ENCODE measurements at regions not wholly inside any gene's neighbourhood (a gene's known extent, or its start where the extent isn't known, plus 50 kb on each side); places are given as distances from the start of the nearest gene placed in this dataset.

DNA sequence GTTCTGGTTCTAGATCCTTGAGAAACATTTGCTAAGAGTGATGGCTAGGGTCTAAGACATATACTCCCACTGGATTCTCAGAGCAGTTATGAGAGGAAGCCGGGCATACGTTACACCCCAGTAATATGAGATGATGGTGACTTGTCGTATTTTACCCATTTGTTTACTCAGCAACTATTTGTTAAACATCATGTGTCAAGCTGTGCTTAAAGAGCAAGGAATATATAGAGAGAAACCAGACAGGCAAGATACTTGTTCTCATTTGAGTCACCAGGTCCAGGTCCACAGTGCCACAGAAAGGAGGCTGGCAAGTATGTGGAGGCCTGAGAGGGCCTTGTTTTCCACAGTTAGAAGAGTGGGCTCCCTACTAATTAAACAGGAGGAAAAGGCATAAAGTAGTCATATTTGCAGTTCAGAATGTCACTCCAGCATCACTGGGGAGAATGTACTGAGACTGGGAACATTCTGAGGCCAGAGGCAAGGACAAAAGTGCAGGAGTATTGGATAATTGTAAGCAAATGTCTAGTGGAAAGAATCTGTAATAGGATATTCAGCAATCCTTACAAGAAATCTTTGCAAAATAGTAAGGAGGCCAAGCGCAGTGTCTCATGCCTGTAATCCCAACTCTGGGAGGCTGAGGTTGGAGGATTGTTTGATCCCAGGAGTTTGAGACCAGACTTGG, 142.2 kb downstream of the IRS2 start:
- H3K4me3 Mint-ChIP-seq: no peak overlapping the region
- H3K4me1 Mint-ChIP-seq: peaks cover 0 to 2% (median 2%) of the 10 kb centered on the region in 3 donors
- no peaks in the 10 kb centered on the region for H3K27me3 Mint-ChIP-seq
- no peak overlapping the region for H3K27ac Mint-ChIP-seq
- H3K36me3 Mint-ChIP-seq: peaks cover 1% of the 10 kb centered on the region
- peaks cover 3 to 23% (median 9%) of the 10 kb centered on the region in 3 donors for H3K9me3 Mint-ChIP-seq

DNA sequence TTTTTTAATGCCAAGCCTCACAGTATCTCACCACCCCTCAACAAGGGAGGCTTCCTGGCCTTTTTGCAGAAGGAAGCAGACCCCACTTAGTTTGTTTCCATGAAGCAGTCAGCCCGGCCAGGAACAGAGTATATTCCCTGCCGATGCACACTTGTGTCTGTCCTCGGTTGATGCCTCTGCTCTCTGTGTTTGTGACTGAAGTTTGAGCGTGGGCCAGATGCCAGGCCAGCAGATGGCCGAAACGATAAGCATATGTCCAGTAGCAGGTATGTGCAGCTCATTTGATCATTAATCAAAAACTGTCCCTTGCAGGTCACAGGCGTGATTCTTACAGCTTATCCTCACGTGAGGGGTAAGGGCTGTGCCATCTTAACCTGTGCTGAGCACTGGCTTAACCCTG, 144.0 kb downstream of the IRS2 start:
- Mint-ChIP-seq H3K36me3 (no peaks in the 10 kb centered on the region), H3K4me1 (peaks cover 0 to 2% (median 2%) of the 10 kb centered on the region in 3 donors), H3K27ac (no peak overlapping the region), H3K9me3 (peaks cover 3 to 27% (median 16%) of the 10 kb centered on the region in 3 donors), H3K27me3 (no peaks in the 10 kb centered on the region), H3K4me3 (no peak overlapping the region)

DNA sequence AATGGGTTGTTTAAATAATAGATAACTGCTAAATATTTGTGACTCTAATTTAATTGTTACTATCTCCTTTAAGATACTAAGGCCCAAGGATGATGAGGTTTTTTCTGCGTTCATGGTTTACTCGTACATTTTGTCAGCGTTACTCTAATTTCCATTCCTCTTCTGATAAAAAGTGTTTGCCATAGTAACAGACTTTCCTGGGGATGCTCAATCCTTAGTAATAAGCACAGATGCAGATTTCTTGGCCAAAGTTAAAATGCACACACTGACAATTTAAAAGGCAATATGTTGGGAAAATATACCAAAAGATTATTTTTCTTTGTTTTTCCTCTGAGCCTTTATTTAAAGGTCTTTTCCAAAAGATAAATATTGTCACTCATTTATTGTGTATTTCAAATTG, 149.6 kb downstream of the IRS2 start:
- peaks cover 1 to 30% (median 15%) of the 10 kb centered on the region in 3 donors for H3K9me3 Mint-ChIP-seq
- H3K27me3 Mint-ChIP-seq: no peaks in the 10 kb centered on the region
- no peaks in the 10 kb centered on the region for H3K36me3 Mint-ChIP-seq
- H3K4me3 Mint-ChIP-seq: no peak overlapping the region
- H3K4me1 Mint-ChIP-seq: peaks cover 0 to 1% (median 0%) of the 10 kb centered on the region in 3 donors
- no peak overlapping the region for H3K27ac Mint-ChIP-seq

DNA sequence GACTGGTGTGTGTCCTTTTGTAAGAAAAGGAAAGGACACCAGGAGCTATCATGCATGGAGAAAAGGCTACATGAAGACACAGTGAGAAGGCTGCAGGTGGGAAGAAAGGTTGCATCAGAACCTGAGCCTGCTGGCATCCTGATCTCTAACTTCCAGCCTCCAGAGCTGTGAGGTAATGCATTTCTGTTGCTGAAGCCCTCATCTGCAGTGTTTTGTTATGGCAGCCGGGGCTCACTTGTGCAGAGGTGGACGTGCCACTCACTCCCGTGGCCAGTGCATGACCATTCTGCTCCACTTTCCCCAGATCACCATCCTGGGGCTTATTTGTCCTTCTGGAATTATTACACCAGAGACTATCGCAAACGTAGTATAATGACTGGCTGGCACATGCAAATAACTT, 155.3 kb downstream of the IRS2 start:
- Mint-ChIP-seq H3K27ac (peak overlapping the region in 1 of 3 donors; percentile 69), H3K4me3 (no peak overlapping the region), H3K9me3 (peaks cover 0 to 16% (median 2%) of the 10 kb centered on the region in 3 donors), H3K36me3 (no peaks in the 10 kb centered on the region), H3K27me3 (no peaks in the 10 kb centered on the region), H3K4me1 (peaks cover 0 to 1% (median 0%) of the 10 kb centered on the region in 3 donors)

DNA sequence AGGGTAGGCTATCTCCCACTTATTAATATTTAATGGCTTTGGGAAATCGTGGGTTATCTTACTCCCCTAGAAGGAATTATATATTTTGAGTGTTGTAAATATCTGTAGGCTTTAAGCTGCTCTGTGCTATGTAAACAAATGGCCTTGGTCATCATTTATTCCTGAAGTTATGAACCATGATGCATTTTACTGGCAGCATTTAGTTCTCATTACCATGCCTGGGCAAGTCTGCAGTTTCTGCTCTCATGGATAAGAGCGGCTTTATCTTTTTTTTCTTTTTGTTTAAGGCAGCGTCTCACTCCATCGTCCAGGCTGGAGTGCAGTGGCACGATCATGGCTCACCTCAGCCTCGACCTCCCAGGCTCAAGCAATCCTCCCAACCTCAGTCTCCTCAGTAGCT, 156.1 kb downstream of the IRS2 start:
- no peak overlapping the region for H3K27ac Mint-ChIP-seq
- no peaks in the 10 kb centered on the region for H3K36me3 Mint-ChIP-seq
- no peak overlapping the region for H3K4me3 Mint-ChIP-seq
- H3K9me3 Mint-ChIP-seq: peaks cover 0 to 13% (median 2%) of the 10 kb centered on the region in 3 donors
- no peaks in the 10 kb centered on the region for H3K27me3 Mint-ChIP-seq
- H3K4me1 Mint-ChIP-seq: peaks cover 0 to 1% (median 0%) of the 10 kb centered on the region in 3 donors

DNA sequence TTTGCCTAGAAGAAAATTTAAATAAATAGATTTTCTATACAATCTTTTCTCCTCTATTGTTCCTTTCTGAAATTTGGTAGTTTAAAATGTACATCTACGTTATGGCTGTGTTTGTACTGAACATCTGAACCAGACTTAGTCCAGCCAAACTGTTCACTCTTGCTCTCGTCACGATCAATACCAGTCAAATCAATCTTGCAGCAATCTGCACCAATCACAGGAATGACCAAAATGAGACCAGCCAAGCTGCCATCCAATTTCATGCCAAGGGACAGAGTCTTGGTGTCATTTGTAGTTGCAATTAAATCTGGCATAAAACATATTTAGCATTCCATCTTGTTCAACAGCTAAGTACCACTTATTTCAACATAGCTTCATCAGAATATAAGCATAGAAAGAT, 156.6 kb downstream of the IRS2 start:
- Mint-ChIP-seq H3K4me3 (no peak overlapping the region), H3K36me3 (no peaks in the 10 kb centered on the region), H3K27ac (no peak overlapping the region), H3K9me3 (peaks cover 0 to 9% (median 2%) of the 10 kb centered on the region in 3 donors), H3K4me1 (no peaks in the 10 kb centered on the region), H3K27me3 (no peaks in the 10 kb centered on the region)

DNA sequence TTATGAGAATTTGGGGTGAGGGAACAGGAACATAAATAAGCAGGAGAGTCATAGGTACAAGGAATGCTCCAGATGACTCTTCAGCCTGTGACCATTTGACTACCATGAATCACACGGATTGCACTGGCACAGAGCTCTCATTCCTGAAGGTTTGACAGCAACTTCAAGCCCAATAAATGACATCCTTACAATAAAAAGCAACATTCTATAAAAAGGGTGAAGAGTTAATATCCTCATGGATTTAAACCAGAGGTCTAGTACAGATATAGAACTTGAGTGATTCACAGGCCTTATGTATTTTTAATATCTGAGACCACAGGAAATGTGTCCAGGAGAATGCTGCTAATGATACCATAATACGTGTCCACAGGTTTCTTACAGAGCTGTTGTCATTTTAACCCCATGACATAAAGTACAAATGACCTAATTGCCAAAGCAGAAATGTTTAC, 158.1 kb downstream of the IRS2 start:
- Mint-ChIP-seq H3K4me3 (no peak overlapping the region), H3K27ac (no peak overlapping the region), H3K4me1 (no peaks in the 10 kb centered on the region), H3K27me3 (no peaks in the 10 kb centered on the region), H3K36me3 (no peaks in the 10 kb centered on the region), H3K9me3 (peaks cover 0 to 9% (median 2%) of the 10 kb centered on the region in 3 donors)

DNA sequence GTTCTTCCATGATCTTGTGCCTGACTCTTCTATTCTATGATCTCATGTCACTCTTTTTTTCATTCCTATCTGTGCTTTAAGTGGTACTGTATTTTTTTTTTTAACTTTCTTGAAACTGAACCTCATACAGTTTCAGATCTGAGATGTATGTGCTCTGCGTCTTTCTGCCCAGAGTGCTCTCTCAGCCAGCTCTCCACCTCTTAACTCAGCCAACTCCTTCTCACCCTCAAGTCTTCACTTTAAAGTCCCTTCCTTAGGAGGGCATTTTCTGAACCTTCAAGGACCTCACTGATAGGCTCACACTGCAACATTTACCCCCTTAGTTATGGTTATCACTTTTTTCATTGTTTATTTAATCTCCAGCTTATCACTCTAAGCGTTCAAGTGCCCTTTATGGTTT, 158.7 kb downstream of the IRS2 start:
- no peaks in the 10 kb centered on the region for H3K4me1 Mint-ChIP-seq
- peaks cover 0 to 4% (median 0%) of the 10 kb centered on the region in 3 donors for H3K9me3 Mint-ChIP-seq
- no peak overlapping the region for H3K27ac Mint-ChIP-seq

DNA sequence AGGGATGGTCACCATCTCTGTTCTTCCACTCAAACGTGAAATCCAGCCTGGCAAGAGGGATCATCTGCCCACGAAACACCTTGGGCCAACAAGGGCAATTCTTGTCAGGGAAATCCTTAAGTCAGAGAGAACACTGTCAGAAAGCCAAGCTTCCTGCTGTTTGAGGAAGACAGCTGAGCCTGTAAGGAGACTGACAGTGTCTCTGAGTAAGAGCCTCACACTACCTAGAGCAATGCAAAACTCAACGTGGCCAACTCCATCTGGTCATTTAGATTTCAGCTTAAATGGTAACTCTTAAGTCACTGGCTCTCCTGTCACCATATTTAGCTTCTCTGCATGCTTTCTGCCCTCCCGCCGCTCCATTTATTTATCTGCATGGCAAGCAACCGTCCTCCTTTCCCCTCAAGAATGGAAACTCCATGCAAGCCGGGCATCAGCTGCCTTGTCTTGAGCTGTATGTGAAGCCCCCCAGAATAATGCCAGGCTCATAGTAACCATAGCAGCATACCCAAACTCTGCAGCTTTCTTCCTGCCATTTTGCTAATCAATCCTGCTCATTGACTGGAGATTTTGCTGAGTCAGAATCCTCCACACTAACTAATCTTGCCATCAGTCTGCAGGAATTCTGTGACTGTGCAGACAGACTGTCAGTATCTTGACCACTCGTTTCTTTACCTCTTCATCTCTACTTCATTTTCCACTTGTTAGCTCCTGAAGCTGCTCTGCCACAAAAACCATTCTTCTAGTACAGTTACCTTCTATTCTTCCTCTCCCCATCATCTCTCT, 159.8 kb downstream of the IRS2 start:
- Mint-ChIP-seq H3K36me3 (no peaks in the 10 kb centered on the region), H3K4me3 (no peak overlapping the region), H3K27ac (no peak overlapping the region), H3K4me1 (no peaks in the 10 kb centered on the region), H3K27me3 (no peaks in the 10 kb centered on the region), H3K9me3 (peaks cover 0 to 4% (median 0%) of the 10 kb centered on the region in 3 donors)

More for the DNA sequence above, 158.7 kb downstream of the IRS2 start:
- Mint-ChIP-seq H3K4me3 (no peak overlapping the region), H3K27me3 (no peaks in the 10 kb centered on the region), H3K36me3 (no peaks in the 10 kb centered on the region)

DNA sequence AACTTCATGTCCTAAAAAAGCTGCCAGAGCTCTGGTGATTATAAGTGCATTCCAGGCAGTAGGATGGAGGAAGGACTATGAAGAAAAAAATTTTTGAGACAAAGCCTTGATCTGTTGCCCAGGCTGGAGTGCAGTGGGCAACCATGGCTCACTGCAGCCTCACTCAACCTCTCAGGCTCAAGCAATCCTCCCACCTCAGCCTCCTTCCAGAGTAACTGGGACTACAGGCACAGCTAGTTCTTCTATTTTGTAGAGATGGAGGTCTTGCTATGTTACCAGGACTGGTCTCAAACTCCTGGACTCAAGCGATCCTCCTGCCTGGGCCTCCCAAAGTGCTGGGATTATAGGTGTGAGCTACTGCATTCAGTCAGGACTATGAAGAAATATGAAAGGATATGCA, 161.2 kb downstream of the IRS2 start:
- no peaks in the 10 kb centered on the region for H3K27me3 Mint-ChIP-seq
- no peak overlapping the region for H3K4me3 Mint-ChIP-seq
- no peaks in the 10 kb centered on the region for H3K4me1 Mint-ChIP-seq
- H3K36me3 Mint-ChIP-seq: no peaks in the 10 kb centered on the region
- peaks cover 0 to 4% (median 0%) of the 10 kb centered on the region in 3 donors for H3K9me3 Mint-ChIP-seq
- no peak overlapping the region for H3K27ac Mint-ChIP-seq

DNA sequence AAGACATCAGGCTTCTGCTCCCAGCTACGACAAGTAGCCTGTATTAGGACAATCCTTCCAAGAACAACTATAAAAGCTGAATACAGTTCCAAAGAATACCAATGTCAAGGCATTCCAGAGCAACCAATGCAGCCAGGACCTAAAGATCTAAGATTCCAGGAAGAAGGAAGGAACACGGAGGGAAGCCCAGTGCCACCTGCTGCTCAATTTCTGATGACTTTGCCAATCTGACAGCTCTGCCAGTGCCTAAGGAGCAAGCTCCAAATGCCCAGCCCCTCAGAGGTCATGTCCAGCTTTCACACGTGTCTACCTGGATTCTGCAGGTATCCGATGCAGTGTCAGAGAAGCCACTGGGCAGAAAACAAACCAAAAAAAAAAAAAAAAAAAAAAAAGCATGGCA, 164.4 kb downstream of the IRS2 start:
- H3K36me3 Mint-ChIP-seq: no peaks in the 10 kb centered on the region
- no peaks in the 10 kb centered on the region for H3K27me3 Mint-ChIP-seq
- H3K4me3 Mint-ChIP-seq: no peak overlapping the region
- H3K27ac Mint-ChIP-seq: no peak overlapping the region
- H3K4me1 Mint-ChIP-seq: no peaks in the 10 kb centered on the region
- H3K9me3 Mint-ChIP-seq: peaks cover 0 to 6% (median 0%) of the 10 kb centered on the region in 3 donors

DNA sequence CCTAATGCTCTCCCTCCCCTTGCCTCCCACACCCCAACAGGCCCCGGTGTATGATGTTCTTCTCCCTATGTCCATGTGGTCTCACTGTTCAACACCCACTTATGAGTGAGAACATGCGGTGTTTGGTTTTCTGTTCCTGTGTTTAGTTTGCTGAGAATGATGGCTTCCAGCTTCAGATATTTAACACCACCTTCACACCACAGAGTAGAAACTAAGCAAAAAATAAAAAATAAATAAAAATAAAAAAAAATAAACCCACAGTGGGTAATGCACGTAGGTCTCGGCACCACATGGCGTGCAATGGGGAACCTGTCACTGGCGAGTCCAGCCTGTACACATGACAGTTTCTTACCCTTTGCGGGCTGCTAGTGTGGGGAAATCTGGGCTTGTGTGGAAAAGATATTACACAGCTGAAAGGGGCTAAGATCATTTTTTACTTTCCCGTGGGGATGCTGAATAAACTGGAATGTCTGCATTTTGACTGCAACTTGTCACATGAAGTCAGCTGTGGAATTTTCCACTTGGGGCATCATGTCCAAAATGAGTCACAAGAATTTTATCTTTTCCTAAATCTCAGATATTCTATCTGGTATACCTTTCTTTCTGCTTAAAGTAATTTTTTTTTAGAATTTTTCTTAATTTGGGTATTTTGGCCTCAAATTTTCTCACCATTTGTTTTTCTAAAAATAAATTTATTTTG, 170.5 kb downstream of the IRS2 start:
- no peaks in the 10 kb centered on the region for H3K27me3 Mint-ChIP-seq
- no peak overlapping the region for H3K4me3 Mint-ChIP-seq
- no peaks in the 10 kb centered on the region for H3K36me3 Mint-ChIP-seq
- H3K4me1 Mint-ChIP-seq: no peaks in the 10 kb centered on the region
- peaks cover 0 to 4% (median 0%) of the 10 kb centered on the region in 3 donors for H3K9me3 Mint-ChIP-seq
- H3K27ac Mint-ChIP-seq: no peak overlapping the region

DNA sequence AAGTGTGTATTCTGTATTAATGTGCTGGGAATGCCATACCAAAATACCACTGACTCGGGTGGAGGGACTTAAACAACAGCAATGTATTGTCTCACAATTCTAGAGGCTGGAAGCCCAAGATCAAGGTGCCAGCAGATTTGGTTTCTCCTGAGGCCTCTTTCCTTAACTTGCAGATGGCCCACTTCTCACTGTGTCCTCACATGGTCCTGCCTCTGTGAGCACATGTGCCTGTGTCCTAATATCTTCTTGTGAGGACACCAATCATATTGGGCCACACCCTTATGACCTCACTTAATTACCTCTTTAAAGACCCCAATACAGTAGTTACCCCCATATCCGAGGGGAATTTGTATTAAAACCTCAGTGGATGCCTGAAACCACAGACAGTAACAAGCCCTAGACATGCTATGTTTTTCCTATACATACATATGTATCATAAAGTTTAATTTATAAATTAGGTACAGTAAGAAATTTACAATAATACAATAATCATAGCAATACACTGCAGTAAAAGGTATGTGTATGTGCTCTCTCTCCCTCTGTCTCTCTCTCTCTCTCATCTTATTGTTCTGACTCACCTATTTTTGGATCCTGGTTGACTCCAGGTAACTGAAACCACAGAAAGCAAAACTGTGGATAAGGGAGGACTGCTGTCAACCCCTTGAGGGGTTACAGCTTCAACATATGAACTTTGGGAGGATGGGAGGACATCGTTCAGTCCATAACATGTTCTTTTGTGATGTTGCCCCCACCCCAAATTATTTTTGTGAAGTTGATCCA, 174.3 kb downstream of the IRS2 start:
- peaks cover 2 to 10% (median 4%) of the 10 kb centered on the region in 3 donors for H3K9me3 Mint-ChIP-seq
- no peaks in the 10 kb centered on the region for H3K27me3 Mint-ChIP-seq
- H3K4me3 Mint-ChIP-seq: no peak overlapping the region
- no peaks in the 10 kb centered on the region for H3K36me3 Mint-ChIP-seq
- no peaks in the 10 kb centered on the region for H3K4me1 Mint-ChIP-seq
- no peak overlapping the region for H3K27ac Mint-ChIP-seq

DNA sequence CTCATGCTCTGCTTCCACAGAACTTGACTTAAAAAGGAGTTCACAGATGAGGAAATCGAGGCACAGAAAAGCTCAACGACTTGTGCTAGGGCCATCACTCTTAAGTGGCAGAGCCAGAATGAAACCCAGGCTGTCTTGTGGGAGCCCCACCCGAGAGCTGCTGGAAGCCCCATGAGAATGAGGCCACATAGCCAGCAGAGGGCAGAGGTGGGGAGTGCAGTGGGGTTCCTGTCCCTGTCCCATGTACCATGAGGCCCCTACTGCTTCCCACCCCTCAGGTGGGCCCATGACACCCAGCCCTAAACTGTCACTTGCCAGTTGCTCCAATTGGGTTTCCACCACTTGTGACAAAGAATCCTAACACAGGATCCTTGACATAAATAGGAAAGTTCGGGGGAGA, 175.9 kb downstream of the IRS2 start:
- Mint-ChIP-seq H3K36me3 (no peaks in the 10 kb centered on the region), H3K4me3 (no peak overlapping the region), H3K27ac (no peak overlapping the region)

More for the DNA sequence above, 175.9 kb downstream of the IRS2 start:
- H3K27me3 Mint-ChIP-seq: no peaks in the 10 kb centered on the region
- H3K4me1 Mint-ChIP-seq: no peaks in the 10 kb centered on the region
- peaks cover 2 to 10% (median 4%) of the 10 kb centered on the region in 3 donors for H3K9me3 Mint-ChIP-seq
